Ishikawa (cell line): ENCODE measurements at regions not wholly inside any gene's neighbourhood (a gene's known extent, or its start where the extent isn't known, plus 50 kb on each side); places are given as distances from the start of the nearest gene placed in this dataset.

ENCODE experiments used
- CEBPB ChIP-seq: IDR thresholded peaks from 2 replicates; pipeline ENCODE4 v1.6.1; 2012
- CREB1 ChIP-seq: IDR thresholded peaks from 2 replicates; pipeline ENCODE4 v1.6.1; 2012; ENCODE audit warnings: low read depth
- EGR1 ChIP-seq: IDR thresholded peaks from 2 replicates; pipeline ENCODE4 v1.6.1; 2012
- EP300 ChIP-seq: IDR thresholded peaks from 2 replicates; pipeline ENCODE4 v1.6.1; 2012; ENCODE audit warnings: borderline replicate concordance
- FOXM1 ChIP-seq: IDR thresholded peaks from 2 replicates; pipeline ENCODE4 v1.6.1; 2012; ENCODE audit warnings: low read depth, borderline replicate concordance
- NFIC ChIP-seq: IDR thresholded peaks from 2 replicates; pipeline ENCODE4 v1.6.1; 2012
- RAD21 ChIP-seq: IDR thresholded peaks from 2 replicates; pipeline ENCODE4 v1.6.1; 2012; ENCODE audit warnings: low read depth
- TAF1 ChIP-seq: IDR thresholded peaks from 2 replicates; pipeline ENCODE4 v1.6.1; 2012; ENCODE audit warnings: low read depth, mild to moderate bottlenecking
- TCF12 ChIP-seq: IDR thresholded peaks from 2 replicates; pipeline ENCODE4 v1.6.1; 2012; ENCODE audit warnings: low read depth
- TEAD4 ChIP-seq: IDR thresholded peaks from 2 replicates; pipeline ENCODE4 v1.6.1; 2012
- YY1 ChIP-seq: IDR thresholded peaks from 2 replicates; pipeline ENCODE4 v1.6.1; 2012; ENCODE audit warnings: low read depth
- ZBTB7A ChIP-seq: IDR thresholded peaks from 2 replicates; pipeline ENCODE4 v1.6.1; 2012; ENCODE audit warnings: low read depth
- TF ChIP-seq, protein P1 (sequence below): IDR thresholded peaks from 2 replicates; pipeline ENCODE4 v1.6.1; 2012; ENCODE audit warnings: low read depth, mild to moderate bottlenecking
- TF ChIP-seq, protein P2 (sequence below): IDR thresholded peaks from 2 replicates; pipeline ENCODE4 v1.6.1; 2012
- TF ChIP-seq, protein P3 (sequence below): IDR thresholded peaks from 2 replicates; pipeline ENCODE4 v1.6.1; 2012

DNA sequence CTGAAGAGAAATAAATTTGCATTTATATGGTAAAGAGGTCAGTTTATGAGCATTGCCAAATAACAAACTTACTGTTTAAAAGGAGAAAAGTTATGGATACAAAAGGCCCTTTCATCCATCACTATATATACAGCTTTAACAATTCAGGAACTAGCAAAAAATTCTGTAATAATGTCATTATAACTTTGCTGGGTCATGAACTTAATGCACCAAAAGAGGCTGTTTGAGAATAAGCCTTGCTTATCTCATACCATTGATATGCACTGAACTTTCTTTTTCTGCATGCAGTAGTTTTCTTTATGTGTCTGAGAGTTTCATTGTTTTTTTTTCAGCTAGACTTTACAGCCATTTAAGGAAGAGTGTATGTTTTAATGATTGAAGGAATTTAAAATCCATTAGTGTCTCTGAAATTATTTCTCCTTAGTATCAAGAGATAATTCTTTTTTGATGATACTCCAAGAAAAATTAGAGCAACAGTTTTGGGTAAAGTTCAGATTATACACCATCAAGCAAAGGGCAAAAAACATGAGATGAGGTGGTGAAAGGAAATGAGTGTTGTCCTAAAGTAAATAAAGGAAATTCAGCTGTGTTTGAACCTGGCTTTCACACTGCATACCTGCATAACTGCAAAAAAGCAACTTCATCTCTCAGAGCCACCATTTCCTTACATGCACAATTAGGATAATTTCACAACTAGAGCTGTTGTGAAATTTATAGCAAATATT, 188.2 kb upstream of the ANO3 start:
- no peak for TF ChIP-seq CREB1
- TF ChIP-seq, protein P1, sequence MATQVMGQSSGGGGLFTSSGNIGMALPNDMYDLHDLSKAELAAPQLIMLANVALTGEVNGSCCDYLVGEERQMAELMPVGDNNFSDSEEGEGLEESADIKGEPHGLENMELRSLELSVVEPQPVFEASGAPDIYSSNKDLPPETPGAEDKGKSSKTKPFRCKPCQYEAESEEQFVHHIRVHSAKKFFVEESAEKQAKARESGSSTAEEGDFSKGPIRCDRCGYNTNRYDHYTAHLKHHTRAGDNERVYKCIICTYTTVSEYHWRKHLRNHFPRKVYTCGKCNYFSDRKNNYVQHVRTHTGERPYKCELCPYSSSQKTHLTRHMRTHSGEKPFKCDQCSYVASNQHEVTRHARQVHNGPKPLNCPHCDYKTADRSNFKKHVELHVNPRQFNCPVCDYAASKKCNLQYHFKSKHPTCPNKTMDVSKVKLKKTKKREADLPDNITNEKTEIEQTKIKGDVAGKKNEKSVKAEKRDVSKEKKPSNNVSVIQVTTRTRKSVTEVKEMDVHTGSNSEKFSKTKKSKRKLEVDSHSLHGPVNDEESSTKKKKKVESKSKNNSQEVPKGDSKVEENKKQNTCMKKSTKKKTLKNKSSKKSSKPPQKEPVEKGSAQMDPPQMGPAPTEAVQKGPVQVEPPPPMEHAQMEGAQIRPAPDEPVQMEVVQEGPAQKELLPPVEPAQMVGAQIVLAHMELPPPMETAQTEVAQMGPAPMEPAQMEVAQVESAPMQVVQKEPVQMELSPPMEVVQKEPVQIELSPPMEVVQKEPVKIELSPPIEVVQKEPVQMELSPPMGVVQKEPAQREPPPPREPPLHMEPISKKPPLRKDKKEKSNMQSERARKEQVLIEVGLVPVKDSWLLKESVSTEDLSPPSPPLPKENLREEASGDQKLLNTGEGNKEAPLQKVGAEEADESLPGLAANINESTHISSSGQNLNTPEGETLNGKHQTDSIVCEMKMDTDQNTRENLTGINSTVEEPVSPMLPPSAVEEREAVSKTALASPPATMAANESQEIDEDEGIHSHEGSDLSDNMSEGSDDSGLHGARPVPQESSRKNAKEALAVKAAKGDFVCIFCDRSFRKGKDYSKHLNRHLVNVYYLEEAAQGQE, result no peak
- no peak for TF ChIP-seq NFIC
- TF ChIP-seq TEAD4, result no peak
- no peak for TF ChIP-seq EGR1
- no peak for TF ChIP-seq FOXM1
- no peak for TF ChIP-seq TCF12
- TF ChIP-seq ZBTB7A, result no peak
- no peak for TF ChIP-seq RAD21

DNA sequence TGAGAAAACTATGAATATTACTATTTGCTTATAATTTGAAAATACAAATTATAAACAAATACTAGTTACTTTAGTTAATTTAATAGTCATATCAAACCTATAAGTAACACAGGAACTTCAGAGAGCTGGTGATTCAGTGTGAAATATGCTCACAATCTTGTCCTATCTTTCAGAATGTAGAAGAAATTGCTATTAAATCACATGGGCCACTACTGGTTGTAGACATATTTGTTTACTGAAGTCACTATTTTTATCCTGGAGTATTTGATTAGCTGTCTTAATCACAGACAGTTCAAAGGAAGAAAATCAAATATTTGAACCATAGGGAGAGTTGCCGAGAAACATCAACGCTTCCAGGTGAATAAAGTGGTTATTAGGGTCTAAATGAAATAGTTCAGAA, 187.6 kb upstream of the ANO3 start:
- TF ChIP-seq RAD21 (no peak), CREB1 (no peak), FOXM1 (no peak), CEBPB (no peak), TCF12 (no peak), TAF1 (no peak), EGR1 (no peak), YY1 (no peak), EP300 (no peak), NFIC (no peak), TEAD4 (no peak), ZBTB7A (no peak)
- TF ChIP-seq, protein P2, sequence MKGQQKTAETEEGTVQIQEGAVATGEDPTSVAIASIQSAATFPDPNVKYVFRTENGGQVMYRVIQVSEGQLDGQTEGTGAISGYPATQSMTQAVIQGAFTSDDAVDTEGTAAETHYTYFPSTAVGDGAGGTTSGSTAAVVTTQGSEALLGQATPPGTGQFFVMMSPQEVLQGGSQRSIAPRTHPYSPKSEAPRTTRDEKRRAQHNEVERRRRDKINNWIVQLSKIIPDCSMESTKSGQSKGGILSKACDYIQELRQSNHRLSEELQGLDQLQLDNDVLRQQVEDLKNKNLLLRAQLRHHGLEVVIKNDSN, result no peak
- TF ChIP-seq, protein P1, result no peak
- TF ChIP-seq, protein P3, sequence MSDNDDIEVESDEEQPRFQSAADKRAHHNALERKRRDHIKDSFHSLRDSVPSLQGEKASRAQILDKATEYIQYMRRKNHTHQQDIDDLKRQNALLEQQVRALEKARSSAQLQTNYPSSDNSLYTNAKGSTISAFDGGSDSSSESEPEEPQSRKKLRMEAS, result no peak

DNA sequence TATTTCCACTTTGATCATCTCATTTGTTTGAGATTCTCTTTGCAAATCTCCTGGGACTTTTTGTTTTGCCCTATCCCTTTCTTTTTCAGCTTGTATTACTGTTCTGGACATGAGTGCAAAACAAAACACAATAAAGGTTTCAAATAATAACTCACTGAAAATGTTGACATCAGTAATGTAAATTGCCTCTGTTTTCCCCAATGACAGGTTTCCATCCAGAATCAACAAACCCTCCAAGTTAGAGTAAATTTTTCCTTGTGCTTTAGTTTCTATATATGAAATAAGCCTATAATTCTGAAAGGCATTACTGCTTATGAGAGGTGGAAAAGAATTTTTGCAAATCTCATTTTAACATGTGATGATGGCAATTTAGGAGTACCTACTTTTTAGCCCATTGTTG, 187.0 kb upstream of the ANO3 start:
- TF ChIP-seq RAD21 (no peak), EGR1 (no peak), EP300 (no peak), ZBTB7A (no peak), TCF12 (no peak), TAF1 (no peak), NFIC (no peak), YY1 (no peak)
- TF ChIP-seq, protein P1, result no peak
- TF ChIP-seq, protein P3, result no peak

DNA sequence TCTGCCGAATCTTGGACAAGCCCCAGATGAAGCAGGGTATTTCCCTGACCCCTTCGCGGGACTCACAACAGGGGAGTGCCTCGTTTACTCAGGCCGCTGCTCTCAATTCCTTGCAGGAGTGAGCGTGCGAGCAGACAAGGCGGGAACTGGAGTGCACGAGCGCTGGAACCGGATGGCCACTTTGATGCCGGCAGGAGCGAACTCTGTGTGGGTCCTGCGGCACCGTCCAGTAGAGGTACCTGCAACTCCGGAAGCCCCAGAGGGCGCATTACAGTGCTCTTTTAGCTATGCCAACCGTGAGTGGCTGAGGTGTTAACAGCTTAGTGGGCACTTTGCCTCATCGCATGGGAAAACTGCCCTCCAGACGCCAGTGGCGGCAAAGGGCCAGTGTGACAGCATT, 182.3 kb upstream of the ANO3 start:
- no peak for TF ChIP-seq CEBPB
- no peak for TF ChIP-seq RAD21
- no peak for TF ChIP-seq TCF12
- TF ChIP-seq ZBTB7A, result no peak
- TF ChIP-seq, protein P2, result no peak
- TF ChIP-seq TAF1, result no peak
- TF ChIP-seq EGR1, result no peak
- TF ChIP-seq, protein P3, result no peak
- TF ChIP-seq NFIC, result no peak
- no peak for TF ChIP-seq CREB1
- no peak for TF ChIP-seq TEAD4
- TF ChIP-seq, protein P1, result no peak
- no peak for TF ChIP-seq FOXM1
- no peak for TF ChIP-seq YY1
- no peak for TF ChIP-seq EP300
